ENCODE measurements at regions not wholly inside any gene's neighbourhood (a gene's known extent, or its start where the extent isn't known, plus 50 kb on each side); places are given as distances from the start of the nearest gene placed in this dataset.

- DNase-seq, result no peak
Measured at GRCh38 chrX:97787311-97787710, 903.6 kb downstream of the RPA4 start.

- DNase-seq, result no peak
Measured at GRCh38 chrX:97787849-97788248, 904.1 kb downstream of the RPA4 start.

GRCh38 chrX:97790850-97791249 is 907.1 kb downstream of the RPA4 start:
- DNase-seq, result no peak

- DNase-seq, result no peak
Measured at GRCh38 chrX:97797076-97797475, 913.4 kb downstream of the RPA4 start.

GRCh38 chrX:97806238-97806637 is 922.5 kb downstream of the RPA4 start:
- DNase-seq, result no peak

- DNase-seq, result no peak
Measured at GRCh38 chrX:97806946-97807345, 923.2 kb downstream of the RPA4 start.

- no peak for DNase-seq
Measured at GRCh38 chrX:97820170-97820569, 936.5 kb downstream of the RPA4 start.

GRCh38 chrX:97828471-97828870 is 944.8 kb downstream of the RPA4 start:
- no peak for DNase-seq

- DNase-seq, result no peak
Measured at GRCh38 chrX:97835969-97836368, 952.3 kb downstream of the RPA4 start.

- DNase-seq, result no peak
Measured at GRCh38 chrX:97841544-97842179, 958.0 kb downstream of the RPA4 start.

GRCh38 chrX:97842468-97843199 is 958.9 kb downstream of the RPA4 start:
- DNase-seq, result no peak

- no peak for DNase-seq
Measured at GRCh38 chrX:97843200-97843811, 959.6 kb downstream of the RPA4 start.

GRCh38 chrX:97844161-97844560 is 960.5 kb downstream of the RPA4 start:
- DNase-seq, result no peak

- DNase-seq, result no peak
Measured at GRCh38 chrX:97844943-97845342, 961.2 kb downstream of the RPA4 start.

- DNase-seq, result no peak
Measured at GRCh38 chrX:97845451-97845850, 961.7 kb downstream of the RPA4 start.

GRCh38 chrX:97846228-97846627 is 962.5 kb downstream of the RPA4 start:
- DNase-seq, result no peak

- DNase-seq, result no peak
Measured at GRCh38 chrX:97846718-97847237, 963.1 kb downstream of the RPA4 start.

- no peak for DNase-seq
Measured at GRCh38 chrX:97847885-97848679, 964.4 kb downstream of the RPA4 start.

GRCh38 chrX:97849951-97850350 is 966.2 kb downstream of the RPA4 start:
- DNase-seq, result no peak

GRCh38 chrX:97850911-97851310 is 967.2 kb downstream of the RPA4 start:
- no peak for DNase-seq

GRCh38 chrX:97854086-97854485 is 970.4 kb downstream of the RPA4 start:
- DNase-seq, result no peak

- no peak for DNase-seq
Measured at GRCh38 chrX:97858592-97858991, 974.9 kb downstream of the RPA4 start.

- no peak for DNase-seq
Measured at GRCh38 chrX:97860226-97860625, 976.5 kb downstream of the RPA4 start.
